GM12801 (cell line): ENCODE measurements at regions not wholly inside any gene's neighbourhood (a gene's known extent, or its start where the extent isn't known, plus 50 kb on each side); places are given as distances from the start of the nearest gene placed in this dataset.

ENCODE experiments used
- CTCF ChIP-seq: IDR thresholded peaks from one replicate; pipeline ENCODE4 v1.5.1; 2011; ENCODE audit warnings: control low read depth; ENCODE audit not compliant: insufficient read length; ENCODE audit errors: extremely low read depth

GRCh38 chr11:23138761-23139160, 278.5 kb upstream of the CCDC179 start:
- TF ChIP-seq CTCF = no peak

GRCh38 chr11:23143022-23143421, 282.7 kb upstream of the CCDC179 start:
- no peak for TF ChIP-seq CTCF

GRCh38 chr11:23151819-23152218, 291.5 kb upstream of the CCDC179 start:
- TF ChIP-seq CTCF = no peak

- TF ChIP-seq CTCF = no peak
Observed at GRCh38 chr11:23155503-23155902, 295.2 kb upstream of the CCDC179 start.

GRCh38 chr11:23164022-23164421, 303.7 kb upstream of the CCDC179 start:
- no peak for TF ChIP-seq CTCF

GRCh38 chr11:23166376-23166775, 306.1 kb upstream of the CCDC179 start:
- no peak for TF ChIP-seq CTCF

GRCh38 chr11:23179609-23180008, 319.3 kb upstream of the CCDC179 start:
- TF ChIP-seq CTCF = no peak
